SK-N-MC (cell line): ENCODE measurements at regions not wholly inside any gene's neighbourhood (a gene's known extent, or its start where the extent isn't known, plus 50 kb on each side); places are given as distances from the start of the nearest gene placed in this dataset.

Source experiments
- EZH2 ChIP-seq: fragments of 200-600 bp; sonication (generic); IDR thresholded peaks from one replicate; pipeline ENCODE4 v1.6.1; 2017; ENCODE audit warnings: antibody characterized with exemption
- POLR2AphosphoS5 ChIP-seq: IDR thresholded peaks from 2 replicates; pipeline ENCODE4 v1.6.1; 2012; ENCODE audit warnings: mild to moderate bottlenecking, low read depth, low read length, borderline replicate concordance

GRCh38 chr4:152224223-152224622, 311.7 kb downstream of the FBXW7 start:
- TF ChIP-seq EZH2 (no peak), POLR2AphosphoS5 (no peak)
